Nephron (organoid): ENCODE measurements at regions not wholly inside any gene's neighbourhood (a gene's known extent, or its start where the extent isn't known, plus 50 kb on each side); places are given as distances from the start of the nearest gene placed in this dataset.

Source experiments
- H3K27ac Mint-ChIP-seq, 3 experiments: 2 replicates each; pipeline ENCODE4 v1.8.0; 2020; ENCODE audit warnings: mixed read lengths in 3 of 3, mild to moderate bottlenecking in 2 of 3, moderate library complexity in 1 of 3
- H3K27me3 Mint-ChIP-seq: 2 replicates; pipeline ENCODE4 v1.8.0; 2021; ENCODE audit warnings: low read depth, mild to moderate bottlenecking, moderate library complexity, mixed read lengths
- H3K36me3 Mint-ChIP-seq: 2 replicates; pipeline ENCODE4 v1.8.0; 2020; ENCODE audit warnings: low read depth, mixed read lengths
- H3K4me1 Mint-ChIP-seq: 2 replicates; pipeline ENCODE4 v1.8.0; 2020; ENCODE audit warnings: mixed read lengths
- H3K4me3 Mint-ChIP-seq, 3 experiments: 2 replicates each; pipeline ENCODE4 v1.8.0; 2020; ENCODE audit warnings: mild to moderate bottlenecking in 3 of 3, mixed read lengths in 3 of 3, moderate library complexity in 2 of 3
- H3K9me3 Mint-ChIP-seq: 2 replicates; pipeline ENCODE4 v1.8.0; 2020; ENCODE audit warnings: mixed read lengths
- TF ChIP-seq, protein P1 (sequence below), 3 experiments: fragments of 200-600 bp; sonication (generic); IDR thresholded peaks; one replicate each; pipeline ENCODE4 v1.5.0; 2021; ENCODE audit warnings: antibody characterized with exemption in 3 of 3; ENCODE audit not compliant: unreplicated experiment in 3 of 3

DNA sequence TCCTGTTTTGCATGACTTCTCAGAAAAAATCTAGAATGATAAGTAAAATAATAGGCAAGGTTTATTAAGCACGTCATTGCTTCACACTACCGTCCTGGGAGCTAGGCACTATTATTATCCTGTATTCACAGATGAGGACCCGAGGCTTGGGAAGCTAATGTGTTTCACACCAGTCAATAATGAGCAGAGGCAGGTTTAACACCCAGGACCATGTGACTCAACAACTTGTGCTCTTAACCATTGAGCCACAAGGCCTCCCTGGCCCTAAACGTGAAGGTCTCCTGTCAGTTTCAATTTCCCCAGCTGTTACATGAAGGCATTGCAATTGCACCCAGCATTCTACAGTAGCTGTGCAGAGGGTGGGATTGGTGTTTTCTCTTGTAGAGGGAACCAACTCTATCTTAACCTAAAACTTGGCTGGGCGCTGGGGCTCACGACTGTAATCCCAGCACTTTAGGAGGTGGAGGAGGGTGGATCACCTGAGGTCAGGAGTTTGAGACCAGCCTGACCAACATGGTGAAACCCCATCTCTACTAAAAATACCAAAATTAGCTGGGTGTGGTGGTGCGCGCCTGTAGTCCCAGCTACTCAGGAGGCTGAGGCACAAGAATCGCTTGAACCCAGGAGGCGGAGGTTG is 191.2 kb downstream of the BCAS1 start:
- H3K9me3 Mint-ChIP-seq = no peaks in the 10 kb centered on the region
- H3K27ac Mint-ChIP-seq = peak overlapping the region; percentile 55 to 68 (median 65)
- peaks cover 5% of the 10 kb centered on the region for H3K27me3 Mint-ChIP-seq
- TF ChIP-seq, protein P1, sequence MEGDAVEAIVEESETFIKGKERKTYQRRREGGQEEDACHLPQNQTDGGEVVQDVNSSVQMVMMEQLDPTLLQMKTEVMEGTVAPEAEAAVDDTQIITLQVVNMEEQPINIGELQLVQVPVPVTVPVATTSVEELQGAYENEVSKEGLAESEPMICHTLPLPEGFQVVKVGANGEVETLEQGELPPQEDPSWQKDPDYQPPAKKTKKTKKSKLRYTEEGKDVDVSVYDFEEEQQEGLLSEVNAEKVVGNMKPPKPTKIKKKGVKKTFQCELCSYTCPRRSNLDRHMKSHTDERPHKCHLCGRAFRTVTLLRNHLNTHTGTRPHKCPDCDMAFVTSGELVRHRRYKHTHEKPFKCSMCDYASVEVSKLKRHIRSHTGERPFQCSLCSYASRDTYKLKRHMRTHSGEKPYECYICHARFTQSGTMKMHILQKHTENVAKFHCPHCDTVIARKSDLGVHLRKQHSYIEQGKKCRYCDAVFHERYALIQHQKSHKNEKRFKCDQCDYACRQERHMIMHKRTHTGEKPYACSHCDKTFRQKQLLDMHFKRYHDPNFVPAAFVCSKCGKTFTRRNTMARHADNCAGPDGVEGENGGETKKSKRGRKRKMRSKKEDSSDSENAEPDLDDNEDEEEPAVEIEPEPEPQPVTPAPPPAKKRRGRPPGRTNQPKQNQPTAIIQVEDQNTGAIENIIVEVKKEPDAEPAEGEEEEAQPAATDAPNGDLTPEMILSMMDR (IDR thresholded peaks at IDR 0.05; ENCODE audit: unreplicated experiment in 3 of 3) = no peak
- no peak overlapping the region for H3K4me3 Mint-ChIP-seq
- no peaks in the 10 kb centered on the region for H3K36me3 Mint-ChIP-seq
- peaks cover 10% of the 10 kb centered on the region for H3K4me1 Mint-ChIP-seq

DNA sequence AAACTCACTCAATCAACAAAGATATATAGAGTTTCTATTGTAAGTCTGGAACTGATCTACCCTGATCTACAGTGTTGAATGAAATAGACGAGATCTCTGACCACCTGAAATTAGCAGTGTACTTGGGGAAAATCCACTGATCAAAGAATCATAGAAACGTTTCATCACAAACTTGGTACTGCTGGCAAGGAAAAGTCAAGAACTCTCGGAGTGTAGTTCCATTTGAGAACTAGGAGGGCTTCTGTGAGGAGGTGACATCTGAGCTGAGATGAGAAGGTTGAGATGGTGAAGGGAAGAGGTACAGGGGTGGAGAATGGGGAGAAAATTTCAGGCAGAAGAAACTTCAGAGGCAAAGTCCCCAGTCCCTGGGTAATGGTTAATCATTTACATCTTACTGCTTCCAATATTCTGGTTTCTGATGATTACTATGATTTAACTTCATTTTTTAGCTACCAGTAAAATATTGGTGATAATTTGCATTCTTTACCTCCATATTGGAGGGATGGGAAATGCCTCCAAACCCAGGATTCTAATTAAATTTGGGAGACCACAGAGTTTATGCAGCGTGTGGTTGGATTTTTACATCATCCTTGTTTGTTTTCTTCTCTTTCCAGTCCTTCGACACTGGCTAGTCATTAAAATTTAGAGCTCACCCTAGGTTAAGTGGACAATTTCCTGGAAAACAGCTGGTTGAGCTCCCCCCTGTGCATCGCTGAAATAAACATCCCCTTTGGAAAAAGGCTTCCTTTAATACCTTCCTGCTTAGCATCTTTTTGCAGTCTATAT is 191.9 kb downstream of the BCAS1 start:
- H3K27ac Mint-ChIP-seq = peak overlapping the region; percentile 55 to 68 (median 65)
- TF ChIP-seq, protein P1 (IDR thresholded peaks at IDR 0.05; ENCODE audit: unreplicated experiment in 3 of 3) = no peak
- no peaks in the 10 kb centered on the region for H3K9me3 Mint-ChIP-seq
- H3K4me3 Mint-ChIP-seq = no peak overlapping the region
- H3K27me3 Mint-ChIP-seq = peaks cover 5% of the 10 kb centered on the region
- H3K36me3 Mint-ChIP-seq = no peaks in the 10 kb centered on the region
- peaks cover 8% of the 10 kb centered on the region for H3K4me1 Mint-ChIP-seq

DNA sequence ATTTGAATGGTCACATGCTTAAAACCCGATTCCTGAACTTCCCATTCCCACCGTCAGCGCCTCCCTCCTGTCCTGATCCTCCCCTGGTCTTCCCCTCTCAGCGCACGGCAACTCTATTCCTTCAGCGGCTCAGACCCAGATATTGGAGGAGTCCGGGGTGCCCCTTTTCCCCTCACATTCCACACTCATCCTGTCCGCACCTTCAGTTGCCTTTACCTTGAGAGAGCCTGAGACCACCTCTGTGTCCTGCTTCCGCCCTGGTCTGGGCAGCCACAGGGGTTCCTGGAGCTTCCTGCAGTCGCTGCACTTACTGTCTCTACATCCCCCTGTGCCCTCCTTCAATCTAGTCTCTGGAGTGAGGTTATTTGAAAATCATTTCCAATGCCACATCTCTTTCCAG is 193.4 kb downstream of the BCAS1 start:
- no peak overlapping the region for H3K27ac Mint-ChIP-seq
- no peaks in the 10 kb centered on the region for H3K9me3 Mint-ChIP-seq
- H3K36me3 Mint-ChIP-seq = no peaks in the 10 kb centered on the region
- no peak overlapping the region for H3K4me3 Mint-ChIP-seq
- H3K4me1 Mint-ChIP-seq = peaks cover 19% of the 10 kb centered on the region
- peaks cover 5% of the 10 kb centered on the region for H3K27me3 Mint-ChIP-seq
- TF ChIP-seq, protein P1 (IDR thresholded peaks at IDR 0.05; ENCODE audit: unreplicated experiment in 3 of 3) = no peak

DNA sequence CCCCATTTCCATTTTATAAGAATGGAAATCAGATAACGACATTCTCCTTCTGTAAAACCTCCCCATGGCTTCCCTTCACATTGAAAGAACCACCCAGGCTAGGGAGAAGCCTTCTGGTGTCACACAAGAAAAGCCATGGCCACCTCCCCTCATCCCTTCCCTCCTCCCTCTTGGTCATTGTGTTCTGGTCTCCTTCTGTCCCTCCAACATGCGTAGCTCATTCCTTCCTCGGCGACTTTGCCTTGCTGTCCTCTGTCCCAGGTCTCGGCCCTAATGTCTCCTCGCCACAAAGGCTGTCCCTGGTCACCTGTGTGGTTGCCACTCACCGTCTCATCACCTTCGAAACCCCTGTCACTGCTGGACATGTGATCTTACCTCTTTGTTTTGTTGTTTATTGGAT is 193.9 kb downstream of the BCAS1 start:
- TF ChIP-seq, protein P1 (IDR thresholded peaks at IDR 0.05; ENCODE audit: unreplicated experiment in 3 of 3) = no peak
- H3K4me1 Mint-ChIP-seq = peaks cover 23% of the 10 kb centered on the region
- H3K36me3 Mint-ChIP-seq = no peaks in the 10 kb centered on the region
- H3K27ac Mint-ChIP-seq = no peak overlapping the region
- peaks cover 5% of the 10 kb centered on the region for H3K27me3 Mint-ChIP-seq
- H3K9me3 Mint-ChIP-seq = no peaks in the 10 kb centered on the region
- H3K4me3 Mint-ChIP-seq = no peak overlapping the region

DNA sequence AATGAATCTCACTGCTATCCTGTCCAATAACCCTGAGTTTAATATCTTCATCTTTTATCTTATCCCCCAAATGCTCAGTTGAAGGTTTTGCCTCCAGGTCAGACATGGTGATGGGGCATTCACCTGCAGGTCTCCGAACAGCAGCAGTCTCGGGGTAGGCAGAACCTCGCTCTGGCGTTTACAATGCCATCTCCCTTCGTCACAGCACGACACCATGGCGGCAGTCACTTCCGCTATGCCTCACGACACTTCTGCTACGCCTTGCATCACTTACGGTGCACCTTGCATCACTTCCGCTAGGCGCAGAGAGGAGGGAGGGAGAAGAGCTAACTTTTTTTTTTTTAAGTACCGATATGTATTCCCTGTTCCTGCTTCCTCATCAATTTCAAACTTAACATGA is 194.9 kb downstream of the BCAS1 start:
- peaks cover 5% of the 10 kb centered on the region for H3K27me3 Mint-ChIP-seq
- H3K9me3 Mint-ChIP-seq = no peaks in the 10 kb centered on the region
- H3K36me3 Mint-ChIP-seq = no peaks in the 10 kb centered on the region
- H3K4me1 Mint-ChIP-seq = peaks cover 26% of the 10 kb centered on the region
- TF ChIP-seq, protein P1 (IDR thresholded peaks at IDR 0.05; ENCODE audit: unreplicated experiment in 3 of 3) = no peak
- H3K4me3 Mint-ChIP-seq = no peak overlapping the region
- H3K27ac Mint-ChIP-seq = peak overlapping the region in 1 of 3 experiments; percentile 22
